ENCODE measurements at regions not wholly inside any gene's neighbourhood (a gene's known extent, or its start where the extent isn't known, plus 50 kb on each side); places are given as distances from the start of the nearest gene placed in this dataset.

GRCh38 chr15:91801836-91802534 lies 51.5 kb upstream of the SLCO3A1 start:
- no peaks in the 10 kb centered on the region for H3K4me1 ChIP-seq
- WGBS (ENCODE audit: insufficient coverage, low coverage, low lambda C conversion rate, missing lambda C conversion rate) = 55% methylated on average over 7 of the region's 9 CpGs
- no peaks in the 10 kb centered on the region for H3K27me3 ChIP-seq
- no peaks in the 10 kb centered on the region for H3K36me3 ChIP-seq
- ATAC-seq = no peak
- no peak overlapping the region for H3K27ac ChIP-seq
- no peak for TF ChIP-seq POLR2A (IDR thresholded peaks at IDR 0.05)
- TF ChIP-seq CTCF (IDR thresholded peaks at IDR 0.05) = no peak
- H3K9me3 ChIP-seq = no peaks in the 10 kb centered on the region
- no peak for DNase-seq
- H3K4me3 ChIP-seq = no peak overlapping the region
- intact Hi-C loops (cut with DNase I) = no loop called here

- no peak for ATAC-seq
- Histone ChIP-seq H3K27me3 (no peaks in the 10 kb centered on the region), H3K4me3 (no peak overlapping the region), H3K4me1 (no peaks in the 10 kb centered on the region), H3K9me3 (no peaks in the 10 kb centered on the region), H3K36me3 (no peaks in the 10 kb centered on the region), H3K27ac (no peak overlapping the region)
- 63% methylated on average over 6 of the region's 6 CpGs for WGBS (ENCODE audit: insufficient coverage, low coverage, low lambda C conversion rate, missing lambda C conversion rate)
- TF ChIP-seq POLR2A (IDR thresholded peaks at IDR 0.05) (no peak), CTCF (IDR thresholded peaks at IDR 0.05) (no peak)
- DNase-seq = no peak
- intact Hi-C loops (cut with DNase I) = no loop called here
These were observed 50.2 kb upstream of the SLCO3A1 start for GRCh38 chr15:91803260-91803659.

Small RNA genes in the stretch of these regions (small RNA-seq; reads per million reads assigned to genes)
- gene AC107958.1 = 0 reads per million in 2 experiments
